A673 (cell line): ENCODE measurements at regions not wholly inside any gene's neighbourhood (a gene's known extent, or its start where the extent isn't known, plus 50 kb on each side); places are given as distances from the start of the nearest gene placed in this dataset.

Experiments used
- CTCF ChIP-seq: fragments of 300-800, 200-600 bp; sonication (generic); conservative IDR thresholded peaks from 2 replicates; pipeline ENCODE4 v1.5.1; 2017; ENCODE audit warnings: low read depth, mild to moderate bottlenecking, antibody characterized with exemption, low read length, moderate library complexity, mixed read lengths
- EZH2 ChIP-seq: fragments of 200-600 bp; sonication (generic); IDR thresholded peaks from 2 replicates; pipeline ENCODE4 v1.6.1; 2017; ENCODE audit warnings: borderline replicate concordance, low read depth, mild to moderate bottlenecking, mixed read lengths, antibody characterized with exemption, low read length; ENCODE audit not compliant: poor library complexity, severe bottlenecking

DNA sequence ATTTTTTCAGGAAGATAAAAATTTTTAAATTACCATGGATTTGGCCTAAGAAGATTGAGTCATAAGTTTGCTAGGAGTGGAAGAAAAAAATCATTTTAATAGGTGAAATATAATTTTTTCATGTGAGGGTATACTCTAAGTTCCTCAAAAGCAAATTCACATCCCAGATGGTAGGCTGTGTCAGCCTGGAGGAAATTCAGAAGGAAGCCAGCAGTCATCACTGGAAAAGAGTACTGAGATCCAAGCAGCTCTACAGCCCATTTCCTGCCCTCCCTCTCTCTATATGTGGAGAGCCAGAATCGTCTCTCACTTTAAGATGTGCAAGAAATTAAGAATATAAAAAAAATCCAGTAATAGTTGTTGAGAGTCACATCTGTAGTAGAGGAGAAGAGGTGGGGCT lies 126.5 kb upstream of the CDH18 start:
- TF ChIP-seq CTCF (no peak), EZH2 (no peak)
